ENCODE measurements at regions not wholly inside any gene's neighbourhood (a gene's known extent, or its start where the extent isn't known, plus 50 kb on each side); places are given as distances from the start of the nearest gene placed in this dataset.

- Histone ChIP-seq H3K27me3 (ENCODE audit: control insufficient read depth, extremely low read depth, insufficient read depth, low read length) (no peaks in the 10 kb centered on the region), H3K4me1 (ENCODE audit: control insufficient read depth, extremely low read depth, insufficient read depth, low read length) (no peaks in the 10 kb centered on the region), H3K79me2 (ENCODE audit: control insufficient read depth, insufficient read depth, low read length) (no peaks in the 10 kb centered on the region), H3K27ac (ENCODE audit: control insufficient read depth, insufficient read depth, low read length) (no peak overlapping the region), H3K9me3 (ENCODE audit: control insufficient read depth, low read depth, low read length) (no peaks in the 10 kb centered on the region), H3K4me2 (ENCODE audit: control insufficient read depth, extremely low read depth, insufficient read depth, low read depth, low read length) (no peak overlapping the region), H3K36me3 (ENCODE audit: control insufficient read depth in 2 of 2, extremely low read depth in 1 of 2, insufficient read depth in 2 of 2, low read length in 2 of 2) (no peaks in the 10 kb centered on the region), H2AFZ (ENCODE audit: control insufficient read depth, low read length) (no peak overlapping the region), H3K9me1 (ENCODE audit: control insufficient read depth, extremely low read depth, insufficient read depth, low read length) (no peaks in the 10 kb centered on the region), H4K20me1 (ENCODE audit: control insufficient read depth, extremely low read depth, insufficient read depth, low read length) (no peaks in the 10 kb centered on the region), H3K9ac (ENCODE audit: control insufficient read depth, extremely low read depth, insufficient read depth, low read length) (no peak overlapping the region), H3K4me3 (ENCODE audit: control insufficient read depth in 2 of 3, extremely low read depth in 1 of 3, insufficient read depth in 2 of 3, low read depth in 1 of 3, low read length in 3 of 3) (no peak overlapping the region)
- FAIRE-seq (no peak), DNase-seq (ENCODE audit: low read depth, low spot score) (no peak)
- dilution Hi-C loops (cut with MboI; ENCODE audit: extremely low pct_ligation_motif_present, low sequenced_read_pairs), result no loop called here
- TF ChIP-seq, protein P1, sequence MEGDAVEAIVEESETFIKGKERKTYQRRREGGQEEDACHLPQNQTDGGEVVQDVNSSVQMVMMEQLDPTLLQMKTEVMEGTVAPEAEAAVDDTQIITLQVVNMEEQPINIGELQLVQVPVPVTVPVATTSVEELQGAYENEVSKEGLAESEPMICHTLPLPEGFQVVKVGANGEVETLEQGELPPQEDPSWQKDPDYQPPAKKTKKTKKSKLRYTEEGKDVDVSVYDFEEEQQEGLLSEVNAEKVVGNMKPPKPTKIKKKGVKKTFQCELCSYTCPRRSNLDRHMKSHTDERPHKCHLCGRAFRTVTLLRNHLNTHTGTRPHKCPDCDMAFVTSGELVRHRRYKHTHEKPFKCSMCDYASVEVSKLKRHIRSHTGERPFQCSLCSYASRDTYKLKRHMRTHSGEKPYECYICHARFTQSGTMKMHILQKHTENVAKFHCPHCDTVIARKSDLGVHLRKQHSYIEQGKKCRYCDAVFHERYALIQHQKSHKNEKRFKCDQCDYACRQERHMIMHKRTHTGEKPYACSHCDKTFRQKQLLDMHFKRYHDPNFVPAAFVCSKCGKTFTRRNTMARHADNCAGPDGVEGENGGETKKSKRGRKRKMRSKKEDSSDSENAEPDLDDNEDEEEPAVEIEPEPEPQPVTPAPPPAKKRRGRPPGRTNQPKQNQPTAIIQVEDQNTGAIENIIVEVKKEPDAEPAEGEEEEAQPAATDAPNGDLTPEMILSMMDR (optimal IDR thresholded peaks at IDR 0.05 in 1 of 3, IDR thresholded peaks at IDR 0.05 in 1 of 3, conservative IDR thresholded peaks at IDR 0.05 in 1 of 3; ENCODE audit: extremely low read depth in 1 of 3, insufficient read depth in 2 of 3, low read length in 3 of 3), result no peak
- TF ChIP-seq EZH2 (IDR thresholded peaks at IDR 0.05; ENCODE audit: low read length), result no peak
Measured at GRCh38 chr2:221758076-221758475, 186.0 kb upstream of the EPHA4 start.

- no peaks in the 10 kb centered on the region for H3K79me2 ChIP-seq (ENCODE audit: control insufficient read depth, insufficient read depth, low read length)
- H3K4me3 ChIP-seq (ENCODE audit: control insufficient read depth in 2 of 3, extremely low read depth in 1 of 3, insufficient read depth in 2 of 3, low read depth in 1 of 3, low read length in 3 of 3), result no peak overlapping the region
- dilution Hi-C loops (cut with MboI; ENCODE audit: extremely low pct_ligation_motif_present, low sequenced_read_pairs), result no loop called here
- no peak overlapping the region for H2AFZ ChIP-seq (ENCODE audit: control insufficient read depth, low read length)
- FAIRE-seq, result no peak
- no peak for TF ChIP-seq EZH2 (IDR thresholded peaks at IDR 0.05; ENCODE audit: low read length)
- TF ChIP-seq, protein P1 (optimal IDR thresholded peaks at IDR 0.05 in 1 of 3, IDR thresholded peaks at IDR 0.05 in 1 of 3, conservative IDR thresholded peaks at IDR 0.05 in 1 of 3; ENCODE audit: extremely low read depth in 1 of 3, insufficient read depth in 2 of 3, low read length in 3 of 3), result no peak
- H3K36me3 ChIP-seq (ENCODE audit: control insufficient read depth in 2 of 2, extremely low read depth in 1 of 2, insufficient read depth in 2 of 2, low read length in 2 of 2), result no peaks in the 10 kb centered on the region
- no peak for DNase-seq (ENCODE audit: low read depth, low spot score)
- no peaks in the 10 kb centered on the region for H3K27me3 ChIP-seq (ENCODE audit: control insufficient read depth, extremely low read depth, insufficient read depth, low read length)
- no peak overlapping the region for H3K27ac ChIP-seq (ENCODE audit: control insufficient read depth, insufficient read depth, low read length)
- no peaks in the 10 kb centered on the region for H4K20me1 ChIP-seq (ENCODE audit: control insufficient read depth, extremely low read depth, insufficient read depth, low read length)
- no peaks in the 10 kb centered on the region for H3K9me1 ChIP-seq (ENCODE audit: control insufficient read depth, extremely low read depth, insufficient read depth, low read length)
- no peaks in the 10 kb centered on the region for H3K4me1 ChIP-seq (ENCODE audit: control insufficient read depth, extremely low read depth, insufficient read depth, low read length)
- no peaks in the 10 kb centered on the region for H3K9me3 ChIP-seq (ENCODE audit: control insufficient read depth, low read depth, low read length)
- no peak overlapping the region for H3K9ac ChIP-seq (ENCODE audit: control insufficient read depth, extremely low read depth, insufficient read depth, low read length)
- no peak overlapping the region for H3K4me2 ChIP-seq (ENCODE audit: control insufficient read depth, extremely low read depth, insufficient read depth, low read depth, low read length)
Measured at GRCh38 chr2:221753401-221753800, 181.3 kb upstream of the EPHA4 start.

Measured in keratinocyte (primary cell).